CD4-positive, alpha-beta T cell treated with Interleukin-6 for 4 hours (primary cell): ENCODE measurements at regions not wholly inside any gene's neighbourhood (a gene's known extent, or its start where the extent isn't known, plus 50 kb on each side); places are given as distances from the start of the nearest gene placed in this dataset.
"Not testable (repeated sequence)": the region's sequence is repeated elsewhere in the genome, so short reads cannot be mapped to it uniquely, and the experiment has no call there.

Experiments used
- DNase-seq: peaks from one replicate; pipeline ENCODE4 v3.0.0-alpha.2; 2020; ENCODE audit warnings: mixed read lengths

- not testable (repeated sequence) for DNase-seq
Observed at GRCh38 chr14:53242898-53243297, 89.8 kb upstream of the DDHD1 start.

- DNase-seq, result no peak
Observed at GRCh38 chr14:53237488-53237887, 84.4 kb upstream of the DDHD1 start.

GRCh38 chr14:53236708-53237107 lies 83.6 kb upstream of the DDHD1 start:
- DNase-seq, result no peak

GRCh38 chr14:53231171-53231570 lies 78.0 kb upstream of the DDHD1 start:
- DNase-seq, result no peak

GRCh38 chr14:53228966-53229365 lies 75.8 kb upstream of the DDHD1 start:
- no peak for DNase-seq

- no peak for DNase-seq
Observed at GRCh38 chr14:53227154-53227718, 74.1 kb upstream of the DDHD1 start.

- DNase-seq, result no peak
Observed at GRCh38 chr14:53226553-53226952, 73.4 kb upstream of the DDHD1 start.

- DNase-seq, result no peak
Observed at GRCh38 chr14:53220914-53221313, 67.8 kb upstream of the DDHD1 start.

GRCh38 chr14:53218161-53218560 lies 65.0 kb upstream of the DDHD1 start:
- no peak for DNase-seq

GRCh38 chr14:53217316-53217994 lies 64.3 kb upstream of the DDHD1 start:
- DNase-seq, result peak; percentile 70

GRCh38 chr14:53216955-53217315 lies 63.8 kb upstream of the DDHD1 start:
- not testable (repeated sequence) for DNase-seq

- DNase-seq, result not testable (repeated sequence)
Observed at GRCh38 chr14:53216478-53216877, 63.4 kb upstream of the DDHD1 start.

- no peak for DNase-seq
Observed at GRCh38 chr14:53215101-53215500, 62.0 kb upstream of the DDHD1 start.

- no peak for DNase-seq
Observed at GRCh38 chr14:53214384-53214783, 61.3 kb upstream of the DDHD1 start.

GRCh38 chr14:53213761-53214160 lies 60.6 kb upstream of the DDHD1 start:
- no peak for DNase-seq

GRCh38 chr14:53209370-53209769 lies 56.2 kb upstream of the DDHD1 start:
- no peak for DNase-seq
